ENCODE measurements at regions not wholly inside any gene's neighbourhood (a gene's known extent, or its start where the extent isn't known, plus 50 kb on each side); places are given as distances from the start of the nearest gene placed in this dataset.
"Not testable (repeated sequence)": the region's sequence is repeated elsewhere in the genome, so short reads cannot be mapped to it uniquely, and the experiment has no call there.

GRCh38 chr13:54402495-54402894 is 1373.9 kb downstream of the OLFM4 start:
- CTCF ChIA-PET: no interaction called here
- H3K27me3 ChIP-seq (replicated peaks; ENCODE audit: insufficient read depth, low read depth, low read length, poor library complexity): no peaks in the 10 kb centered on the region
- intact Hi-C loops (cut with micrococcal nuclease; ENCODE audit: unreplicated experiment): no loop called here
- no TSS peak for BruUV-seq (replicated peaks)
- H3K36me3 ChIP-seq (ENCODE audit: insufficient read depth, low read length, poor library complexity, severe bottlenecking): no peaks in the 10 kb centered on the region
- no peak overlapping the region for H3K27ac ChIP-seq (ENCODE audit: low read depth, low read length, poor library complexity, severe bottlenecking)
- H3K4me3 ChIP-seq (ENCODE audit: low read depth, low read length, poor library complexity, severe bottlenecking): no peak overlapping the region
- H3K4me1 ChIP-seq (ENCODE audit: insufficient read depth, low read length, poor library complexity, severe bottlenecking): no peaks in the 10 kb centered on the region
- POLR2A ChIA-PET (ENCODE audit: low non-redundant PET): no interaction called here
- H3K9me3 ChIP-seq (ENCODE audit: low read depth, low read length, poor library complexity, severe bottlenecking): no peaks in the 10 kb centered on the region
- DNase-seq (ENCODE audit: low spot score): no peak
- TF ChIP-seq CTCF (conservative IDR thresholded peaks at IDR 0.05; ENCODE audit: low read depth, low read length): no peak
- TF ChIP-seq EZH2 (IDR thresholded peaks at IDR 0.05; ENCODE audit: borderline replicate concordance, low read depth, low read length, poor library complexity, severe bottlenecking): no peak

DNA sequence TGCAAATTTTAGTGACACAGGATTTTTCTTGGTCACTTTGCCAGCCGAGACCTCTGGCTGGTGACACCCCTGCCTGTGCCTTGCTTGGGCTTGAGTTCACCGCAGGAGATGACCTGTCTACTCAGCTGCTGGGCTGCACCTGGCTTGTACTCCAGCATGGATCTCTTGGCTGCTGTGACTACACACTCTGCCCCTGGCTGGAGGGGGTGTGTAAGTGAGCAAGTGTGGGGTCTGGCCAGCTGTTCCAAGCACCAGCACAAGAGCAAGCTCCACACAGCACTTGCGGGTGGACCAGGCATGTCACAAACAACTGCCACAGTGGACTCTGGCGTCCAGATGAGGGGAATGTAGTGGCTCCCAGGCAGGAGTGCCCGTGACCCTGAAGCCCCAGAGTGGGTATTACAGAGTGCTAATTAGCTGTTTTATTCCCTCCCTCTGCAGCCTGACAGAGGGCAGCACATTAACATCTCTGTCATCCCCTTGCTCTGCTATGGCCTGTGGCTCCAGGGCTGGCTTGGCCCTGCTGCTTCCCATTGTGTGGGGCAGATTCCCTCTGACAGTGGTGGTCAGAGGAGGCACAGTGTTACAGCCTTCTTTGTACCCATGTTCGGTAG is 1387.2 kb downstream of the OLFM4 start:
- Histone ChIP-seq H3K27ac (ENCODE audit: low read depth, low read length, poor library complexity, severe bottlenecking) (no peak overlapping the region), H3K27me3 (replicated peaks; ENCODE audit: insufficient read depth, low read depth, low read length, poor library complexity) (no peaks in the 10 kb centered on the region), H3K9me3 (ENCODE audit: low read depth, low read length, poor library complexity, severe bottlenecking) (no peaks in the 10 kb centered on the region), H3K36me3 (ENCODE audit: insufficient read depth, low read length, poor library complexity, severe bottlenecking) (no peaks in the 10 kb centered on the region), H3K4me1 (ENCODE audit: insufficient read depth, low read length, poor library complexity, severe bottlenecking) (no peaks in the 10 kb centered on the region), H3K4me3 (ENCODE audit: low read depth, low read length, poor library complexity, severe bottlenecking) (no peak overlapping the region)
- CTCF ChIA-PET: no interaction called here
- TF ChIP-seq EZH2 (IDR thresholded peaks at IDR 0.05; ENCODE audit: borderline replicate concordance, low read depth, low read length, poor library complexity, severe bottlenecking) (no peak), CTCF (conservative IDR thresholded peaks at IDR 0.05; ENCODE audit: low read depth, low read length) (no peak)
- BruUV-seq (replicated peaks): no TSS peak
- intact Hi-C loops (cut with micrococcal nuclease; ENCODE audit: unreplicated experiment): no loop called here
- DNase-seq (ENCODE audit: low spot score): no peak
- POLR2A ChIA-PET (ENCODE audit: low non-redundant PET): no interaction called here

DNA sequence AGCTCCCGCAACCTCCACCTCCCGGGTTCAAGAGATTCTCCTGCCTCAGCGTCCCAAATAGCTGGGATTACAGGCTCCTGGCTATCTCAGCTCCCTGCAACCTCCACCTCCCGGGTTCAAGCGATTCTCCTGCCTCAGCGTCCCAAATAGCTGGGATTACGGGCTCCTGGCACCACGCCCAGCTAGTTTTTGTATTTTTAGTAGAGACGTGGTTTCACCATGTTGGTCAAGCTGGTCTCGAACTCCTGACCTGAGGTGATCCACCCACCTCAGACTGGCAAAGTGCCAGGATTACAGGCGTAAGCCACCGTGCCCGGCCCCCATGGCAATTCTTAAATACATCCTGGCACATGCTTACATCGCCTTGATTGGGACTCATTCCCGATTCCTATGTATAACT is 1394.3 kb downstream of the OLFM4 start:
- CTCF ChIA-PET; H3K9me3 ChIP-seq (ENCODE audit: low read depth, low read length, poor library complexity, severe bottlenecking); POLR2A ChIA-PET (ENCODE audit: low non-redundant PET); H3K27ac ChIP-seq (ENCODE audit: low read depth, low read length, poor library complexity, severe bottlenecking); H3K27me3 ChIP-seq (replicated peaks; ENCODE audit: insufficient read depth, low read depth, low read length, poor library complexity); BruUV-seq (replicated peaks); H3K36me3 ChIP-seq (ENCODE audit: insufficient read depth, low read length, poor library complexity, severe bottlenecking); intact Hi-C loops (cut with micrococcal nuclease; ENCODE audit: unreplicated experiment); H3K4me1 ChIP-seq (ENCODE audit: insufficient read depth, low read length, poor library complexity, severe bottlenecking); H3K4me3 ChIP-seq (ENCODE audit: low read depth, low read length, poor library complexity, severe bottlenecking); DNase-seq (ENCODE audit: low spot score): not testable (repeated sequence)

- no peaks in the 10 kb centered on the region for H3K4me1 ChIP-seq (ENCODE audit: insufficient read depth, low read length, poor library complexity, severe bottlenecking)
- H3K4me3 ChIP-seq (ENCODE audit: low read depth, low read length, poor library complexity, severe bottlenecking): no peak overlapping the region
- ChIA-PET CTCF (no interaction called here), POLR2A (ENCODE audit: low non-redundant PET) (no interaction called here)
- TF ChIP-seq EZH2 (IDR thresholded peaks at IDR 0.05; ENCODE audit: borderline replicate concordance, low read depth, low read length, poor library complexity, severe bottlenecking) (no peak), CTCF (conservative IDR thresholded peaks at IDR 0.05; ENCODE audit: low read depth, low read length) (no peak)
- no peaks in the 10 kb centered on the region for H3K36me3 ChIP-seq (ENCODE audit: insufficient read depth, low read length, poor library complexity, severe bottlenecking)
- intact Hi-C loops (cut with micrococcal nuclease; ENCODE audit: unreplicated experiment): no loop called here
- no TSS peak for BruUV-seq (replicated peaks)
- no peak overlapping the region for H3K27ac ChIP-seq (ENCODE audit: low read depth, low read length, poor library complexity, severe bottlenecking)
- no peaks in the 10 kb centered on the region for H3K27me3 ChIP-seq (replicated peaks; ENCODE audit: insufficient read depth, low read depth, low read length, poor library complexity)
- H3K9me3 ChIP-seq (ENCODE audit: low read depth, low read length, poor library complexity, severe bottlenecking): no peaks in the 10 kb centered on the region
- no peak for DNase-seq (ENCODE audit: low spot score)
Measured at GRCh38 chr13:54424344-54424743, 1395.7 kb downstream of the OLFM4 start.
